Esophagus muscularis mucosa (tissue), 3 donors: ENCODE measurements at regions not wholly inside any gene's neighbourhood (a gene's known extent, or its start where the extent isn't known, plus 50 kb on each side); places are given as distances from the start of the nearest gene placed in this dataset.

Experiments used
- POLR2A ChIP-seq: fragments of 450-650 bp; IDR thresholded peaks from one replicate; pipeline ENCODE4 v1.6.1; 2017; ENCODE audit warnings: antibody characterized with exemption, moderate library complexity, mild to moderate bottlenecking, low read depth
- TF ChIP-seq, protein P1 (sequence below), 3 experiments: fragments of 200-600 bp in 2 of 3; fragments of 450-650 bp in 1 of 3; sonication (generic) in 2 of 3; IDR thresholded peaks; one replicate each; pipeline ENCODE4 v1.5.1; 2017 to 2019; ENCODE audit warnings: antibody characterized with exemption in 3 of 3, mild to moderate bottlenecking in 2 of 3, moderate library complexity in 1 of 3

DNA sequence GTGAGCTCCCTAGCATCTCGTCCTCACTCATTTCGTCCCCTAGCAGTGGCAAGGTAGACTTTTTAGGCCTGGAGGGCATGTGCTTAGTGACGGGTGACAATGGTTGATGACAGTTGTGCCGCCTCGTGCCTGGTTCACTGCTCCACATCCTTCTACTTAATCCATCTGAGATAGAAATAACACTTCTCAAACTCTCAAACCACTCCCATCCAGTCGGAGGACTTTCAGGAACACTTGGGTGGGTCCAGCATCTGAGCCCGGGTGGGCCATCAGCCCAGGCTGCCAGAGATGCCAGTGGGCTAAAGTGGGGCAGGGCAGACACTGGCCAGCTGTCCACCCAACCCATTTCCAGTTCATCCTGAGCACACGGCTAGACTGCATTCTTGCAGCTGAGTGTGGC lies 79.7 kb upstream of the SMAD3 start:
- TF ChIP-seq, protein P1, sequence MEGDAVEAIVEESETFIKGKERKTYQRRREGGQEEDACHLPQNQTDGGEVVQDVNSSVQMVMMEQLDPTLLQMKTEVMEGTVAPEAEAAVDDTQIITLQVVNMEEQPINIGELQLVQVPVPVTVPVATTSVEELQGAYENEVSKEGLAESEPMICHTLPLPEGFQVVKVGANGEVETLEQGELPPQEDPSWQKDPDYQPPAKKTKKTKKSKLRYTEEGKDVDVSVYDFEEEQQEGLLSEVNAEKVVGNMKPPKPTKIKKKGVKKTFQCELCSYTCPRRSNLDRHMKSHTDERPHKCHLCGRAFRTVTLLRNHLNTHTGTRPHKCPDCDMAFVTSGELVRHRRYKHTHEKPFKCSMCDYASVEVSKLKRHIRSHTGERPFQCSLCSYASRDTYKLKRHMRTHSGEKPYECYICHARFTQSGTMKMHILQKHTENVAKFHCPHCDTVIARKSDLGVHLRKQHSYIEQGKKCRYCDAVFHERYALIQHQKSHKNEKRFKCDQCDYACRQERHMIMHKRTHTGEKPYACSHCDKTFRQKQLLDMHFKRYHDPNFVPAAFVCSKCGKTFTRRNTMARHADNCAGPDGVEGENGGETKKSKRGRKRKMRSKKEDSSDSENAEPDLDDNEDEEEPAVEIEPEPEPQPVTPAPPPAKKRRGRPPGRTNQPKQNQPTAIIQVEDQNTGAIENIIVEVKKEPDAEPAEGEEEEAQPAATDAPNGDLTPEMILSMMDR (IDR thresholded peaks at IDR 0.05): no peak
- no peak for TF ChIP-seq POLR2A
